Kidney epithelial cell (primary cell): ENCODE measurements at regions not wholly inside any gene's neighbourhood (a gene's known extent, or its start where the extent isn't known, plus 50 kb on each side); places are given as distances from the start of the nearest gene placed in this dataset.

ENCODE experiments used
- DNase-seq: peaks from one replicate; pipeline ENCODE4 v3.0.0-alpha.2; 2010; ENCODE audit warnings: low read depth
- H3K27me3 ChIP-seq: 2 replicates; pipeline ENCODE4 v1.6.0; 2011; ENCODE audit warnings: low read length; ENCODE audit not compliant: control insufficient read depth, insufficient read depth
- H3K36me3 ChIP-seq: 2 replicates; pipeline ENCODE4 v1.5.1; 2011; ENCODE audit warnings: low read length; ENCODE audit not compliant: control insufficient read depth, insufficient read depth
- H3K4me3 ChIP-seq: 2 replicates; pipeline ENCODE4 v1.5.1; 2011; ENCODE audit warnings: low read depth, mild to moderate bottlenecking, control low read depth, low read length
- TF ChIP-seq, protein P1 (sequence below): IDR thresholded peaks from 2 replicates; pipeline ENCODE4 v1.5.1; 2011; ENCODE audit warnings: mild to moderate bottlenecking, moderate library complexity, low read length, control low read depth, inconsistent platforms; ENCODE audit not compliant: insufficient read depth, poor library complexity, severe bottlenecking

DNA sequence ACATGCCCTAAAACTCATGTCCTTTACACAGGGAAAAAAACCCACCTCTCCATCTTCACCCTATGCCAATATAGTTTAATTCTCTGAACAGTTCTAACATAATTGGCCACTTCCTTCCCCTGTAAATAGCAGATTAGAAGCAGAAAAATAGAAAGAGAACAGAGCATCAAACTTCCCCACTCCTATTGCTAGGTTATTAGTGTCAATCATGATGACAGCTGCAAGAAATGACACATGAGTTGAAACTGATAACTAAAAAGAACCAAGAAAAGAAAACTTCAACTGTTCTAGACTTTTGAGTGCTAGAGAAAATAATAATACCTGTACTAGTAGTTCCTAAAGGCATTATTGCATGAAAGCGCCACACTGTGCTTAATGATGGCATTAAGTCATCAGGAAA, 284.5 kb upstream of the TRPC5 start:
- TF ChIP-seq, protein P1, sequence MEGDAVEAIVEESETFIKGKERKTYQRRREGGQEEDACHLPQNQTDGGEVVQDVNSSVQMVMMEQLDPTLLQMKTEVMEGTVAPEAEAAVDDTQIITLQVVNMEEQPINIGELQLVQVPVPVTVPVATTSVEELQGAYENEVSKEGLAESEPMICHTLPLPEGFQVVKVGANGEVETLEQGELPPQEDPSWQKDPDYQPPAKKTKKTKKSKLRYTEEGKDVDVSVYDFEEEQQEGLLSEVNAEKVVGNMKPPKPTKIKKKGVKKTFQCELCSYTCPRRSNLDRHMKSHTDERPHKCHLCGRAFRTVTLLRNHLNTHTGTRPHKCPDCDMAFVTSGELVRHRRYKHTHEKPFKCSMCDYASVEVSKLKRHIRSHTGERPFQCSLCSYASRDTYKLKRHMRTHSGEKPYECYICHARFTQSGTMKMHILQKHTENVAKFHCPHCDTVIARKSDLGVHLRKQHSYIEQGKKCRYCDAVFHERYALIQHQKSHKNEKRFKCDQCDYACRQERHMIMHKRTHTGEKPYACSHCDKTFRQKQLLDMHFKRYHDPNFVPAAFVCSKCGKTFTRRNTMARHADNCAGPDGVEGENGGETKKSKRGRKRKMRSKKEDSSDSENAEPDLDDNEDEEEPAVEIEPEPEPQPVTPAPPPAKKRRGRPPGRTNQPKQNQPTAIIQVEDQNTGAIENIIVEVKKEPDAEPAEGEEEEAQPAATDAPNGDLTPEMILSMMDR: no peak
- Histone ChIP-seq H3K27me3 (no peaks in the 10 kb centered on the region), H3K36me3 (no peaks in the 10 kb centered on the region), H3K4me3 (no peak overlapping the region)
- no peak for DNase-seq

DNA sequence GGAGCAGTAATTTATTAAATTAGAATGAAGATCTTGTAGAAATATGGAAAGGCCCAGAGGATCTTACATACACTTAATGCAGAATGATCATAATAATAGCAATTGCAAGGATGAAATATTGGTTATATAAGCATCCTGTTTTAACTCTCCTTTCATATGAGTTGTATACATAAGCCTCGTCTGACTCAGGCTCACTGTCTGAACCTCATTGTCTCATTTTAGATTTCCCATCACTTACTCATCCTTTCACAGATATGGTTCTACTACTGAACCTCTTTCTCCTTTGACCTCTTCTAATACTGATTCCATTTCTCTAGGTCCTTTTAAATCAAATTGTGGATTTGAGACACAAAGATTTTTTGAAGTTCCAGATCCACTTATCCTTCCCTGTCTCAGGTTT, 277.3 kb upstream of the TRPC5 start:
- Histone ChIP-seq H3K4me3 (no peak overlapping the region), H3K36me3 (no peaks in the 10 kb centered on the region), H3K27me3 (no peaks in the 10 kb centered on the region)
- TF ChIP-seq, protein P1: no peak
- DNase-seq: no peak

DNA sequence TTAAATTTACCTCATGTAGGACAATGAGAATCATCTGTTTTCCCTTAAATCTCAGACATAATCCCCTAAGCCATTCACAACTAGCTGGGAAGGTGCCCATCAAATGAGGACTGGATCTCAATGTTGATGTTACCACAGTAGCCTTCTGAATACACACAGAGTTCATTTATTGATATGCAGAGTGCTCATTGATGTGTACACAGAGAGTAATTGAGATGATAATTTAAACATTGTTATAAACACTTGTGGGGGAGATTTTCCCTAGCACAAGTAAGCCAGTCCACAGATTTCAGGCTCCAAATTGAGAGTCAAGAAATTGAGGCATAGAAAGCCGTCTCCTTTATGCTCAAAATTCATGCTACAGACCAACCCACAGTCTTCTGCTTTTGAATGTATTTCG, 273.4 kb upstream of the TRPC5 start:
- no peak for DNase-seq
- H3K27me3 ChIP-seq: no peaks in the 10 kb centered on the region
- no peaks in the 10 kb centered on the region for H3K36me3 ChIP-seq
- H3K4me3 ChIP-seq: no peak overlapping the region
- TF ChIP-seq, protein P1: no peak

DNA sequence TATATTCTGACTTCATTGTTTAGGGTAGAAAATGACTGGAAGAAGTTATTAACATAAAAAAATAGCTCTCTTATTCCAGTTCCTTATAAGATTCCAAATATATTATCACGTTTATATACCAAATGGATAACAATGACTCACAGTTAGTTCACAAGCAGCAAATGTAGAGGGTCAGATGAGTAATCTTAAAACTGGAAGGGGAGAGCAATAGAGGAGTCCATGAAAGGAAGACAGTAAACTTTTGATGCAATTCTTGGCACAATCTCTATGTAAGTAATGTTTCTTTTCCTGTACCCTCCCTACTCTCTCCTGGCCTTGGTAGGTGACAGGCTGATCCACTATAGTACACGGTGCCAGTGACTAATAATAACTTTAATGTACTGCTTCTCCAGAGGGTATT, 259.0 kb upstream of the TRPC5 start:
- Histone ChIP-seq H3K27me3 (no peaks in the 10 kb centered on the region), H3K36me3 (no peaks in the 10 kb centered on the region), H3K4me3 (no peak overlapping the region)
- no peak for DNase-seq
- TF ChIP-seq, protein P1: no peak

DNA sequence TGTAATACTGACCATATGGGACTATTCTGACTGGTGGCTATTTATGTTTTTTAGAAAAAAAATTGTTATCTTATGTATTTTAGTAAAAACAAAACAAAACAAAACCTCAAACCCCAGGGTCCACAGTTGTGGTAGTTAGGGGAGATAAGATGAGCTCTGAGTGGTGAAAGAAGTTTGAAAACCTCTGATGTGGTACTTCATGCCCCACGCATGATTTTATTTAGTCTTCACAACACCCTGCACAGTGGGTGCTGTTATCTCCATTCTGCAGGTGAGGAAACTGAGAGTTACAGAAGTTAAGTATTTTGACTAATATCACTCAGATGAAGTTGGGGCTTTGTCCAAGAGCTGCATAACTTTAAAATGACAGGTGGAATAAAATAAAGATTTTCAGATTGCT, 230.6 kb upstream of the TRPC5 start:
- H3K36me3 ChIP-seq: no peaks in the 10 kb centered on the region
- H3K4me3 ChIP-seq: no peak overlapping the region
- DNase-seq: no peak
- TF ChIP-seq, protein P1: no peak
- no peaks in the 10 kb centered on the region for H3K27me3 ChIP-seq

DNA sequence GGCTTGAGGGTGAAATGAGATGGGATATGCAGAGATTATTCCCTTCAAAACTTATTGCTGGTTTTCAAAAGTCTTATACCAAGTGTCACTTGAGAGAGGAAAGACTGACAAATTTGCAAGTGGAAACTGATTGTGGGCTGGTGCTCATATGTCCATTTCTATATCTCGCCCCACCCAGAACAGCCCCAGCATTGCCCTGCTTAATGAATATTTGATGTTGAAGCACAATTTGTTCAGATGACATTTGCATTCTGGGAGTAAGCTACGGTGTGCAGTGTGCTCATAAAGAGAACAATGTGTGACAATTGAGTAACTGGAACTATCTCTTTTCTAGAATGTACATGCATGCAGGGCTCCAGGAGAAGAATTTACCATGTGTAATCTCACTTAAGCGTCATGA, 223.5 kb upstream of the TRPC5 start:
- TF ChIP-seq, protein P1: no peak
- H3K27me3 ChIP-seq: no peaks in the 10 kb centered on the region
- no peak overlapping the region for H3K4me3 ChIP-seq
- H3K36me3 ChIP-seq: no peaks in the 10 kb centered on the region
- DNase-seq: no peak
